ENCODE measurements at regions not wholly inside any gene's neighbourhood (a gene's known extent, or its start where the extent isn't known, plus 50 kb on each side); places are given as distances from the start of the nearest gene placed in this dataset.

- H3K27ac Mint-ChIP-seq, result no peak overlapping the region; a peak in 1 of 7 replicates
- no peaks in the 10 kb centered on the region; a peak in 1 of 5 replicates for H3K9me3 Mint-ChIP-seq
These were observed 213.7 kb downstream of the TEX29 start for GRCh38 chr13:111533900-111534683.

More at GRCh38 chr13:111533900-111534683, 213.7 kb downstream of the TEX29 start:
- no peak overlapping the region for H4K8ac ChIP-seq (replicated peaks; ENCODE audit: insufficient read length, low read depth, low read length)
- H3K36me3 Mint-ChIP-seq (ENCODE audit: insufficient read depth in 1 of 3, low read depth in 3 of 3), result no peaks in the 10 kb centered on the region
- H3K4me1 ChIP-seq (ENCODE audit: insufficient read depth, low read length), result peaks cover 23% of the 10 kb centered on the region
- no peaks in the 10 kb centered on the region for H3K79me1 ChIP-seq (ENCODE audit: insufficient read depth, low read depth, low read length, poor library complexity, severe bottlenecking)
- no peak overlapping the region for H2BK15ac ChIP-seq (ENCODE audit: low read depth, low read length)
- no peak overlapping the region for H4K5ac ChIP-seq (ENCODE audit: insufficient read length, low read depth, low read length)
- H4K20me1 ChIP-seq (ENCODE audit: control insufficient read depth, insufficient read depth, insufficient read length), result no peaks in the 10 kb centered on the region
- H3K56ac ChIP-seq (ENCODE audit: insufficient read length, low read depth, low read length), result no peak overlapping the region
- H3T11ph ChIP-seq (ENCODE audit: low read length), result no peak overlapping the region
- no peak overlapping the region for H3K23ac ChIP-seq (ENCODE audit: insufficient read length, low read depth, low read length)
- peaks cover 6% of the 10 kb centered on the region for H3K23me2 ChIP-seq (ENCODE audit: insufficient read length, low read depth, low read length, poor library complexity, severe bottlenecking)
- no peak overlapping the region for H3K14ac ChIP-seq (ENCODE audit: insufficient read depth, low read length)
- no peak overlapping the region for H2BK12ac ChIP-seq (ENCODE audit: insufficient read length, low read depth, low read length)
- no peaks in the 10 kb centered on the region for H3K79me2 ChIP-seq (ENCODE audit: insufficient read depth, low read length)
- no peak overlapping the region for H3K4me3 Mint-ChIP-seq
- DNase-seq, result no peak
- H3K9ac ChIP-seq (ENCODE audit: extremely low read depth, insufficient read length, low read length), result no peak overlapping the region
- H3K27me3 ChIP-seq (ENCODE audit: insufficient read depth, low read length), result peaks cover 15% of the 10 kb centered on the region; the same call in 1 of the 2 replicates
- H3K18ac ChIP-seq (ENCODE audit: insufficient read length, low read depth, low read length), result no peak overlapping the region
- peak overlapping the region; percentile 82 for H3K4me2 ChIP-seq (ENCODE audit: insufficient read depth, insufficient read length, low read length)
- H2BK120ac ChIP-seq (ENCODE audit: low read depth, low read length, poor library complexity, severe bottlenecking), result no peak overlapping the region
- no CpG with 5 or more reads among the region's 10 CpGs for WGBS (ENCODE audit: extremely low coverage, insufficient read length, low lambda C conversion rate)
- H2BK5ac ChIP-seq (ENCODE audit: insufficient read length, low read length), result no peak overlapping the region
- H3K4me1 Mint-ChIP-seq, result peaks cover 82 to 86% of the 10 kb centered on the region in 2 experiments
- no peak overlapping the region for H4K91ac ChIP-seq (ENCODE audit: insufficient read length, low read depth, low read length)
- no peak for TF ChIP-seq CTCF (conservative IDR thresholded peaks at IDR 0.05)
- no peak overlapping the region for H3K4ac ChIP-seq (ENCODE audit: low read depth, low read length)
- no peak overlapping the region for H2BK20ac ChIP-seq (ENCODE audit: low read depth, low read length, poor library complexity, severe bottlenecking)
- peaks cover 93% of the 10 kb centered on the region for H3K27me3 Mint-ChIP-seq (ENCODE audit: low read depth)
- no peak overlapping the region for H2AFZ ChIP-seq (ENCODE audit: low read length)
- no peak overlapping the region for H3K27ac ChIP-seq (ENCODE audit: insufficient read length, low read depth, low read length)
- no peaks in the 10 kb centered on the region for H3K9me3 ChIP-seq (ENCODE audit: control insufficient read depth, low read depth, low read length)
- H2AK5ac ChIP-seq (ENCODE audit: insufficient read length, low read length), result no peak overlapping the region
